Activated CD4-positive, alpha-beta T cell treated with anti-CD3 and anti-CD28 coated beads, Interleukin-2, amount 10 ng/mL, durations not matched to agents 24 days and 14 days (primary cell): ENCODE measurements at regions not wholly inside any gene's neighbourhood (a gene's known extent, or its start where the extent isn't known, plus 50 kb on each side); places are given as distances from the start of the nearest gene placed in this dataset.

Experiments used
- DNase-seq: peaks from one replicate; pipeline ENCODE4 v3.0.0; 2022
- H3K27ac Mint-ChIP-seq: one replicate; pipeline ENCODE4 v1.8.0; 2022; ENCODE audit warnings: mild to moderate bottlenecking, mixed read lengths
- H3K27me3 Mint-ChIP-seq: one replicate; pipeline ENCODE4 v1.8.0; 2022; ENCODE audit warnings: mixed read lengths
- H3K36me3 Mint-ChIP-seq: one replicate; pipeline ENCODE4 v1.8.0; 2022; ENCODE audit warnings: low read depth, mild to moderate bottlenecking, mixed read lengths
- H3K4me1 Mint-ChIP-seq: one replicate; pipeline ENCODE4 v1.8.0; 2021; ENCODE audit warnings: mixed read lengths
- H3K4me3 Mint-ChIP-seq: one replicate; pipeline ENCODE4 v1.8.0; 2022; ENCODE audit warnings: mild to moderate bottlenecking, moderate library complexity, mixed read lengths
- H3K9me3 Mint-ChIP-seq: one replicate; pipeline ENCODE4 v1.8.0; 2021; ENCODE audit warnings: mixed read lengths
- intact Hi-C: fragments of 100-400 bp; cut with micrococcal nuclease; formaldehyde crosslinking; loops from one replicate; pipeline ENCODE4 v1.15.1; 2023

DNA sequence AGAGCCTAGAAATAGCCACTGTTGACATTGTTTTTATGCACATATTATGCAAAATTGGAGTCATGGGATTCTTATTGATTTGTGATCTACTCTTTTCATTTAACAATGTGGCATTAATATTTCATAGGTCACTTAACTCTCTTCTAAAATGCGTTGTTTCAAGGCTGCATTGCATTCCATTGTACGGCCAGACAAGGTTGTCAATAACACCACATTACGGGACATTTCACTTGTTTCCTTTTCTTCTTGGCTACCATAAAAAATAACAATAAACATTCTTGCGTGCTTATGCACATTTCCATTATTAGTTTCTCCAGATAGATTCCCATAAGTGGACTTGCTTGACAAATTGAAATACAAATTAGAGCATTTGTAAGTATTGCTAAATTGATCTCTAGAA lies 120.8 kb upstream of the TMCC3 start:
- no peaks in the 10 kb centered on the region for H3K36me3 Mint-ChIP-seq
- intact Hi-C loops: no loop called here
- H3K27ac Mint-ChIP-seq: no peak overlapping the region
- DNase-seq: no peak
- peaks cover 30% of the 10 kb centered on the region for H3K27me3 Mint-ChIP-seq
- no peaks in the 10 kb centered on the region for H3K9me3 Mint-ChIP-seq
- H3K4me3 Mint-ChIP-seq: no peak overlapping the region
- no peaks in the 10 kb centered on the region for H3K4me1 Mint-ChIP-seq

DNA sequence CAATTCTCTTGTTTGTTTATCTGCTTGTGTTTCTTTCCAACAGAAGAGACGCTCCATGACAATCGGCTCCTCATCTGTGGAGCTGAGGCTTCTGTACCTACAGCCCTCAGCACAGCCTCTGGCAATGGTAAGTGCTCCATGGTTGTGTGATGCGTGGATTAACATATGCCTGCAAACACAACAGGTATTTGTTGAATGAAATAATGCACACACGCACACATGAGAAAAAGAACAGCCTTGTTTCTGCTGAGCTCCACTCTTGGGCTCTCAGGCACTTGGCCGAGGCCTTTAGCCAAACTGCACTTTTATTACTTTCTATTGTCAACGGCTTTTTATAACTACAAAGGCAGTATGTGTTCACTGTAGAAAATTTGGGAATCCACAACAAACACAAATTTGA lies 120.4 kb upstream of the TMCC3 start:
- Mint-ChIP-seq H3K36me3 (no peaks in the 10 kb centered on the region), H3K27ac (no peak overlapping the region), H3K27me3 (peaks cover 30% of the 10 kb centered on the region), H3K9me3 (no peaks in the 10 kb centered on the region), H3K4me1 (no peaks in the 10 kb centered on the region), H3K4me3 (no peak overlapping the region)
- DNase-seq: no peak
- intact Hi-C loops: no loop called here

DNA sequence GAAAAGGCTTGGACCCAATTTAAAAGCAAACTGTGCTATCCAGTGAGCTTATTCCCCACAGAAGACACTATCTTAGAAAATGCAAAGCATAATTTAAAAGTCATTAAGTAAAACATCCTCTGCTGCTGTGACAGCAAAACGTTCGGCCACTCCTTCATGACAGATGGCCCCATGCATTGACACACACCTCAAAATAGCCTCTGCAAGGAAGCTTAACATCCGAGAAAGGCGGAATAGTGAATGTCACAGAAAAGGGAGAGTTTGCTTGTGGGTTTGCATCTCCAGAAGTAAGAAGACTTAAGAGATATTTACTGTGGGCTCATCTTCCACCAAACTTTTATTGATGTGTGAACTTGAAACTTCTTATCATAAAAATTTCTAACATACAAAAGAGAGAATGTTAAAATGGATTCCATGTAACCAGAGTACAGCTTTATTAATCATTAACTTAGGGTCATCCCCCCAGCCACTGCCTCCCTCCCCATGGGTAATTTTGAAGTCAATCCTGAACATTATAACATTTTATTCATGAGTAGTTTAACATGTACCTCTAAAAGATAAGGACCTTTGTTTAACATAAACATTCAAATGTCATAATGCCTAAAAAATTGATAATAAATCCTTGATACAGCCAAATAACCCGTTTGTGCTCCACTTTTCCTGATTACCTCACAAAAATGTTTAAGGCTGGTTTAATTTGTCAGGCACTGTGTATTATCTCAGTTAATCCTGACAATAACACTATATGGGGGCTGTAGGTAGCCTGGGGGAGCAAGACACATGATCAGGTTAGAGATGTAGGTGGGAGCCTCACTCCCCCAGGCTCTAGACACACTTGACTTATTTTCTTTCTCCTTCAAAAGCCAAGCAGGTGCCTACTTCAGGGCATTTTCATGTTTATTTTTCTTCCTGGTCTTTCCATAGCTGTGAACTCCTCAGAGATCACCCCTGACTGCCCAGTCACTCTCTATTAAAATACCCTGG lies 119.7 kb upstream of the TMCC3 start:
- Mint-ChIP-seq H3K36me3 (no peaks in the 10 kb centered on the region), H3K27ac (no peak overlapping the region), H3K9me3 (no peaks in the 10 kb centered on the region), H3K4me3 (no peak overlapping the region), H3K4me1 (no peaks in the 10 kb centered on the region), H3K27me3 (peaks cover 29% of the 10 kb centered on the region)
- intact Hi-C loops: loop anchor here (10.0 kb wide), 1 partner anchor 625 kb away; the partner anchor contains the start of gene PLXNC1
- DNase-seq: no peak

DNA sequence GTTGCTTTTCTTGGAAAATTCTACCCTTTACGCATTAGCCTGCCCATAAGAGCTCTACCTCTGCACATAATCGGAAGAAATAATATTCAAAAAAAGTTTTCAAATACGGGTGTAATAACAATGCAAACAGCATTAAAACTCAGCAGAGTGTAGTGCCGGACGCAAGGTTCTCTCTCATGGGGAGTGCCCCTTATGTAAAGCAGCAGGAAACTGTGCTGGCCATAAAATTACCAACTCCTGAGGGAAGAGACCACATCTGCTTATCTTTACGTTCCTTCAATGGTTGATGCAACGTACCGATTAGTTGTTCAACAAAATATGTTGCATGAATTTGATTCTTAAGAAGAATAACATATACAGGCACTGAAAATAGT lies 118.7 kb upstream of the TMCC3 start:
- no peaks in the 10 kb centered on the region for H3K4me1 Mint-ChIP-seq
- H3K4me3 Mint-ChIP-seq: no peak overlapping the region
- no peaks in the 10 kb centered on the region for H3K9me3 Mint-ChIP-seq
- no peak overlapping the region for H3K27ac Mint-ChIP-seq
- peaks cover 30% of the 10 kb centered on the region for H3K27me3 Mint-ChIP-seq
- H3K36me3 Mint-ChIP-seq: no peaks in the 10 kb centered on the region
- intact Hi-C loops: loop anchor here (10.0 kb wide), 1 partner anchor 624 kb away; the partner anchor contains the start of gene PLXNC1
- no peak for DNase-seq

DNA sequence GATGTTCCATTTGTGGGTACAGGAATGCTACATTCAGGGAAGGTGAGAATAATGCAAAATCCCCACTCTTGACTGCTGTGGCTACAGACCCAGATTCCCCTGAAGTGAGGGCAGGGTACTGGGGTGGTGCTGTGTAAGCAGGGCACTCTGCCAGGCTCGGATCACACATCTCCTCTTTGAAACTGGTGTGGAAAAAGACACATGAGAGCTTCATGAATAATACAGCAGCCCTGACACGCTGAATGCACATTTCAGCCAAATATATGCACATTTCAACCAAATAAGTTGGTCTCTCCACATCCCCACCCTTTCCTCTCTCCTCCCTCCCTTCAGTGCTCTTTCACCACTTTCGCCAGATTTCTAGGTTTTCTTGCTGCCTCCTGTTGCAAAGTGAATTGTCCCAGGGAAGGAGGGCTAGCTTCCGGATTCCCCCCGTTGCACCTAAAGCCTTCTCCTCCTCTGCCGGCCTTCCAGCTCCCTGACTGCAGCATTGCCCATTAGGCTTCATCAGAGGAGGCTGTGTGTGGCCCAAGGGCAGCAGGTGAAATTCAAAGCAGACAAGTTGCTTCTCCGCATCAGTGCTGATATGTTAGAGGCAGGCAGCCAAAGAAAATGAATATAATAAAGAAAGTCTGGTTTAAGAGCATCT lies 118.2 kb upstream of the TMCC3 start:
- Mint-ChIP-seq H3K36me3 (no peaks in the 10 kb centered on the region), H3K27me3 (peaks cover 30% of the 10 kb centered on the region), H3K27ac (no peak overlapping the region), H3K9me3 (no peaks in the 10 kb centered on the region), H3K4me3 (no peak overlapping the region), H3K4me1 (no peaks in the 10 kb centered on the region)
- intact Hi-C loops: loop anchor here (10.0 kb wide), 1 partner anchor 624 kb away; the partner anchor contains the start of gene PLXNC1
- no peak for DNase-seq

- Mint-ChIP-seq H3K9me3 (no peaks in the 10 kb centered on the region), H3K4me1 (peaks cover 5% of the 10 kb centered on the region), H3K27me3 (peaks cover 30% of the 10 kb centered on the region), H3K4me3 (no peak overlapping the region), H3K27ac (no peak overlapping the region), H3K36me3 (no peaks in the 10 kb centered on the region)
- DNase-seq: no peak
- intact Hi-C loops: loop anchor here (10.0 kb wide), 1 partner anchor 623 kb away; the partner anchor contains the start of gene PLXNC1
These were observed 117.6 kb upstream of the TMCC3 start for GRCh38 chr12:94767956-94768355.

GRCh38 chr12:94766397-94766796 lies 116.0 kb upstream of the TMCC3 start:
- Mint-ChIP-seq H3K36me3 (no peaks in the 10 kb centered on the region), H3K27ac (no peak overlapping the region), H3K27me3 (peaks cover 30% of the 10 kb centered on the region), H3K9me3 (no peaks in the 10 kb centered on the region), H3K4me1 (peaks cover 13% of the 10 kb centered on the region), H3K4me3 (no peak overlapping the region)
- intact Hi-C loops: loop anchor here (10.0 kb wide), 1 partner anchor 622 kb away; the partner anchor contains the start of gene PLXNC1
- DNase-seq: no peak

DNA sequence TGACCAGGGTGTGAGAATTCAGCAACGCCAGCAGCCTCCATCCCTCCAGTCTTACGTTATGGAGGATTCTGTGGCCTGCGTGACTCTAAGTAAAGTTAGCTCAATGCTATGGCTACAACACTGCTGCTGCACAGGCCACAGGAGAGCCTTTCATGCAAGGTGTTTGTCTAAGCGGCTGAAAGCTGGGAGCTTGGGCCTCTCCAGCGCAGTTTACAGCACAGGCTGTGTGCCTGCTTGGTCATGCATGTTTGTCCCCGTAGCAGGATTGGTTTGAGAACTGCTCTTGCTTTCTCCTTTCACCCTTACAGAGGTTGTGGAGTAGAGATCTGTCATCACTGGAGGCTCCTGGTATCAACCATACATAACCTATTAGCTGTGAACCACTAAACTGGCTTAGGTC lies 113.1 kb upstream of the TMCC3 start:
- intact Hi-C loops: loop anchor here (10.0 kb wide), 1 partner anchor 619 kb away; the partner anchor contains the start of gene PLXNC1
- DNase-seq: no peak
- Mint-ChIP-seq H3K9me3 (no peaks in the 10 kb centered on the region), H3K36me3 (no peaks in the 10 kb centered on the region), H3K27me3 (peaks cover 14% of the 10 kb centered on the region), H3K27ac (no peak overlapping the region), H3K4me1 (peaks cover 13% of the 10 kb centered on the region), H3K4me3 (no peak overlapping the region)

DNA sequence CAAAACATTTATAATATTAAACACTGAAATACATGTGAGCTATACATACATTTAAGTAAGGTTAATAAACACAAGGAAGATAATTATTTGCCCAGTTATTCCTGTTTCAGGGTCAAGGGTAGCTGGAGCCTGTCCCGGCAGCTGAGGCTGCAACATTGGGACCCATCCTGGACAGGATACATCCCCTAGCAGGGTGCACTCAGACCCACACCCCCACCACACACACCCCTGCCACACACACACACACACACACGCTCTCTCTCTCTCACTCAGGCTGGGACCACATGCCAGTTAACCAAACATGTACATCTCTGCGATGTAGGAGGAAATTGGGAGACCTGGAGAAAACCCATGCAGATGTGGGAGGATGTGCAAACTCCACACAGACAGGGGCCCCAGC lies 112.6 kb upstream of the TMCC3 start:
- Mint-ChIP-seq H3K4me3 (no peak overlapping the region), H3K9me3 (no peaks in the 10 kb centered on the region), H3K4me1 (peaks cover 13% of the 10 kb centered on the region), H3K27ac (no peak overlapping the region), H3K27me3 (peaks cover 11% of the 10 kb centered on the region), H3K36me3 (no peaks in the 10 kb centered on the region)
- no peak for DNase-seq
- intact Hi-C loops: loop anchor here (10.0 kb wide), 1 partner anchor 618 kb away; the partner anchor contains the start of gene PLXNC1

GRCh38 chr12:94762259-94762942 lies 112.0 kb upstream of the TMCC3 start:
- H3K9me3 Mint-ChIP-seq: no peaks in the 10 kb centered on the region
- peaks cover 8% of the 10 kb centered on the region for H3K27me3 Mint-ChIP-seq
- H3K27ac Mint-ChIP-seq: peak overlapping the region; percentile 20
- no peaks in the 10 kb centered on the region for H3K36me3 Mint-ChIP-seq
- H3K4me1 Mint-ChIP-seq: peaks cover 13% of the 10 kb centered on the region
- intact Hi-C loops: loop anchor here (10.0 kb wide), 1 partner anchor 618 kb away; the partner anchor contains the start of gene PLXNC1
- DNase-seq: no peak
- H3K4me3 Mint-ChIP-seq: no peak overlapping the region

DNA sequence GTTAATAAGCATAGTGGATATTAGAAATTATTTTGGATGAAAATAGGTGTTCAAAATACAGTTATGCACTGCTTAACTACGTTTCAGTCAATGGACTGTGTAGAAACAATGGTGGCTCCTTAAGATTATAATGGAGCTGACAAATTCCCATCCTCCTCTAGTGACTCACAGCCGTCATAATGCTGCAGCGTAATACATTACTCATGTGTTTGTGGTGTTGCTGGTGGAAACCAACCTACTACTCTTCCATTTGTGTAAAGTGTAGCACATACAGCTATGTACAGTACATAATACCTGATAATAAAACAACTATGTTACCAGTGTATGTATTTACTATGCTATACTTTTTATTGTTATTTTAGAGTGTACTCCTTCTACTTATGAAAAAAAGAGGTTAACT lies 111.2 kb upstream of the TMCC3 start:
- DNase-seq: no peak
- Mint-ChIP-seq H3K27ac (no peak overlapping the region), H3K4me3 (no peak overlapping the region), H3K4me1 (peaks cover 13% of the 10 kb centered on the region), H3K27me3 (peaks cover 4% of the 10 kb centered on the region), H3K36me3 (no peaks in the 10 kb centered on the region), H3K9me3 (no peaks in the 10 kb centered on the region)
- intact Hi-C loops: loop anchor here (10.0 kb wide), 1 partner anchor 617 kb away; the partner anchor contains the start of gene PLXNC1

DNA sequence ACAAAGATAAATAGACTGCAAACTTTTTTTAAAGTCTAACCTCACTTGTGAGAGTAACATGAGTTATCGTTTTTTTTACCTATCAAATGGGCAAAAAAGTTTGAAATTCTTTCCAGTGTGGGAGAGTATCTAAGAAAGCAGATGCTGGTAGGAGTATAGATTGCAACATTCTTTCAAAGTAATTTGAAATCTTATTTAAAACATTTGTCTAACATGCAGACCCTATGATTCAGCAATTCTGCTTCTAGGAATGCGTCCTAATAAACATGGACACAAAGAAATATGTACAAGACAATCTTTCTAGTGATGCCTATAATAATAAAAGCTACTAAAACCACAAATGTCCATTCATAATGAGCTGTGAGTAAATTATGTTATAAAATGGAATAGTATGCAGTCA lies 110.4 kb upstream of the TMCC3 start:
- intact Hi-C loops: loop anchor here (10.0 kb wide), 1 partner anchor 616 kb away; the partner anchor contains the start of gene PLXNC1

GRCh38 chr12:94756789-94757188 lies 106.4 kb upstream of the TMCC3 start:
- H3K27me3 Mint-ChIP-seq: peaks cover 9% of the 10 kb centered on the region
- H3K9me3 Mint-ChIP-seq: no peaks in the 10 kb centered on the region
- intact Hi-C loops: no loop called here
- no peaks in the 10 kb centered on the region for H3K36me3 Mint-ChIP-seq
- H3K27ac Mint-ChIP-seq: no peak overlapping the region
- peaks cover under 1% of the 10 kb centered on the region for H3K4me1 Mint-ChIP-seq
- no peak for DNase-seq
- no peak overlapping the region for H3K4me3 Mint-ChIP-seq

More for the DNA sequence above, 110.4 kb upstream of the TMCC3 start:
- Mint-ChIP-seq H3K4me3 (no peak overlapping the region), H3K27ac (no peak overlapping the region), H3K4me1 (peaks cover 13% of the 10 kb centered on the region), H3K9me3 (no peaks in the 10 kb centered on the region), H3K27me3 (peaks cover 4% of the 10 kb centered on the region), H3K36me3 (no peaks in the 10 kb centered on the region)
- DNase-seq: no peak
